ENCODE measurements at regions not wholly inside any gene's neighbourhood (a gene's known extent, or its start where the extent isn't known, plus 50 kb on each side); places are given as distances from the start of the nearest gene placed in this dataset.

DNA sequence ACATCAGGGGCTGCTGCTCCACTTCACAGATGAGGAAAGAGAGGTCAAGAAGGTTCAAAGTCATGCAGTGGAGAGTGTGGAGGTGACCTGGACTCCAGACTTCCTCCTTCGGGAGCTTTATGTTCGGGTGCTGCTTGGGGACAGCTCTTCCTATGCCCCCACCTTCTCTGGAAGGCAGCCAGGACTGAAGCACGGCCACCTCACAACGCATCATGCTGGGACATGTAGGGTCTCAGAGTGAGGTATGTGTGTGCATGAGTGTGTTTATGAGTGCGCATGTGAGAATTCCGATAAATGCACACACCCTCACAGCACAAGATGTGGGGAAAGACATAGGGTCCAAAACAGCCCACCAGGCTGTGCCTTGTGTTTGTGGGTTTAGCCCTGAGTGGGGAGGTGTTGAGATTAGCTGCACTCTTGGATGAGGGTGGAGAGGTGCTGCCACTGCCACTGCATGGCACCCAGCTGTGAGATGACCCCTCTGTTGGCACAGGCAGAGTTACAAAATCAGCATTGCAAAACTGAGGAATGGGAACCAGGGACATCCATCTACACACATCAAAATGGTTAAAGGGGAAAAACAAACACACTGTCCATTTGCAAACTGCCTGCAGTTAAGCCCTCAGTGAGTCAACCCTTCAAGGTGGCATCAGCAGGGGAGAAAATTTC lies 367.4 kb downstream of the SEC14L1 start (continued):
- TF ChIP-seq ZFAT (CRISPR knock-in tag; conservative IDR thresholded peaks at IDR 0.05): no peak
- no peak for TF ChIP-seq HOXA7 (CRISPR knock-in tag; IDR thresholded peaks at IDR 0.05)
- TF ChIP-seq NCOA2 (CRISPR knock-in tag; IDR thresholded peaks at IDR 0.05): peak; percentile 52
- TF ChIP-seq, protein P1, sequence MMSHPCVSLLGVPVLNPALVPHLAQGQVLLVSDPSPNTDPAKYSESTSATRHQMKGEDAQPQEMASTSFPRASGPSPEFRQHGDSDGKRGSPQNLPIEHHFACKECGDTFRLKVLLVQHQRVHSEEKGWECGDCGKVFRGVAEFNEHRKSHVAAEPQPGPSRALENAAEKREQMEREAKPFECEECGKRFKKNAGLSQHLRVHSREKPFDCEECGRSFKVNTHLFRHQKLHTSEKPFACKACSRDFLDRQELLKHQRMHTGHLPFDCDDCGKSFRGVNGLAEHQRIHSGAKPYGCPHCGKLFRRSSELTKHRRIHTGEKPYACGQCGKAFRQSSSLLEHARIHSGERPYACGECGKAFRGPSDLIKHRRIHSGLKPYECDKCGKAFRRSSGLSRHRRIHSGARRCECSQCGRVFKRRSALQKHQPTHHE (CRISPR knock-in tag; IDR thresholded peaks at IDR 0.05; ENCODE audit: borderline replicate concordance): no peak
- TF ChIP-seq FOXP1 (IDR thresholded peaks at IDR 0.05): no peak
- TF ChIP-seq FOXP1 (CRISPR knock-in tag; IDR thresholded peaks at IDR 0.05): no peak
- TF ChIP-seq ZNF354B (CRISPR knock-in tag; IDR thresholded peaks at IDR 0.05): no peak
- TF ChIP-seq CCDC6 (CRISPR knock-in tag; IDR thresholded peaks at IDR 0.05): no peak
- TF ChIP-seq ZNF431 (CRISPR knock-in tag; IDR thresholded peaks at IDR 0.05; ENCODE audit: borderline replicate concordance, low read depth): no peak
- TF ChIP-seq ESRRA (CRISPR knock-in tag; IDR thresholded peaks at IDR 0.05; ENCODE audit: low read depth): no peak
- peak; percentile 67 for TF ChIP-seq ZNF644 (CRISPR knock-in tag; IDR thresholded peaks at IDR 0.05; ENCODE audit: low read depth)
- no peak for TF ChIP-seq ZNF547 (CRISPR knock-in tag; IDR thresholded peaks at IDR 0.05)
- TF ChIP-seq MAF1 (CRISPR knock-in tag; IDR thresholded peaks at IDR 0.05; ENCODE audit: borderline replicate concordance): no peak
- TF ChIP-seq ZNF790 (CRISPR knock-in tag; IDR thresholded peaks at IDR 0.05; ENCODE audit: borderline replicate concordance): no peak
- TF ChIP-seq TP53 (CRISPR knock-in tag; conservative IDR thresholded peaks at IDR 0.05): no peak
- TF ChIP-seq ZNF652 (CRISPR knock-in tag; IDR thresholded peaks at IDR 0.05; ENCODE audit: borderline replicate concordance, low read depth): 0 out of 2 replicates have a peak, but pooled peaks have one; percentile 36
- no peak for TF ChIP-seq KLF11 (CRISPR knock-in tag; IDR thresholded peaks at IDR 0.05)
- TF ChIP-seq CEBPB (IDR thresholded peaks at IDR 0.05; ENCODE audit: borderline replicate concordance, low read depth, low read length): peak; percentile 51; the same call in 1 of the 2 replicates
- TF ChIP-seq, protein P2, sequence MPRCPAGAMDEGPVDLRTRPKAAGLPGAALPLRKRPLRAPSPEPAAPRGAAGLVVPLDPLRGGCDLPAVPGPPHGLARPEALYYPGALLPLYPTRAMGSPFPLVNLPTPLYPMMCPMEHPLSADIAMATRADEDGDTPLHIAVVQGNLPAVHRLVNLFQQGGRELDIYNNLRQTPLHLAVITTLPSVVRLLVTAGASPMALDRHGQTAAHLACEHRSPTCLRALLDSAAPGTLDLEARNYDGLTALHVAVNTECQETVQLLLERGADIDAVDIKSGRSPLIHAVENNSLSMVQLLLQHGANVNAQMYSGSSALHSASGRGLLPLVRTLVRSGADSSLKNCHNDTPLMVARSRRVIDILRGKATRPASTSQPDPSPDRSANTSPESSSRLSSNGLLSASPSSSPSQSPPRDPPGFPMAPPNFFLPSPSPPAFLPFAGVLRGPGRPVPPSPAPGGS (CRISPR knock-in tag; IDR thresholded peaks at IDR 0.05): no peak
- peak; percentile 84 for TF ChIP-seq ZNF629 (CRISPR knock-in tag; conservative IDR thresholded peaks at IDR 0.05)
- TF ChIP-seq, protein P3, sequence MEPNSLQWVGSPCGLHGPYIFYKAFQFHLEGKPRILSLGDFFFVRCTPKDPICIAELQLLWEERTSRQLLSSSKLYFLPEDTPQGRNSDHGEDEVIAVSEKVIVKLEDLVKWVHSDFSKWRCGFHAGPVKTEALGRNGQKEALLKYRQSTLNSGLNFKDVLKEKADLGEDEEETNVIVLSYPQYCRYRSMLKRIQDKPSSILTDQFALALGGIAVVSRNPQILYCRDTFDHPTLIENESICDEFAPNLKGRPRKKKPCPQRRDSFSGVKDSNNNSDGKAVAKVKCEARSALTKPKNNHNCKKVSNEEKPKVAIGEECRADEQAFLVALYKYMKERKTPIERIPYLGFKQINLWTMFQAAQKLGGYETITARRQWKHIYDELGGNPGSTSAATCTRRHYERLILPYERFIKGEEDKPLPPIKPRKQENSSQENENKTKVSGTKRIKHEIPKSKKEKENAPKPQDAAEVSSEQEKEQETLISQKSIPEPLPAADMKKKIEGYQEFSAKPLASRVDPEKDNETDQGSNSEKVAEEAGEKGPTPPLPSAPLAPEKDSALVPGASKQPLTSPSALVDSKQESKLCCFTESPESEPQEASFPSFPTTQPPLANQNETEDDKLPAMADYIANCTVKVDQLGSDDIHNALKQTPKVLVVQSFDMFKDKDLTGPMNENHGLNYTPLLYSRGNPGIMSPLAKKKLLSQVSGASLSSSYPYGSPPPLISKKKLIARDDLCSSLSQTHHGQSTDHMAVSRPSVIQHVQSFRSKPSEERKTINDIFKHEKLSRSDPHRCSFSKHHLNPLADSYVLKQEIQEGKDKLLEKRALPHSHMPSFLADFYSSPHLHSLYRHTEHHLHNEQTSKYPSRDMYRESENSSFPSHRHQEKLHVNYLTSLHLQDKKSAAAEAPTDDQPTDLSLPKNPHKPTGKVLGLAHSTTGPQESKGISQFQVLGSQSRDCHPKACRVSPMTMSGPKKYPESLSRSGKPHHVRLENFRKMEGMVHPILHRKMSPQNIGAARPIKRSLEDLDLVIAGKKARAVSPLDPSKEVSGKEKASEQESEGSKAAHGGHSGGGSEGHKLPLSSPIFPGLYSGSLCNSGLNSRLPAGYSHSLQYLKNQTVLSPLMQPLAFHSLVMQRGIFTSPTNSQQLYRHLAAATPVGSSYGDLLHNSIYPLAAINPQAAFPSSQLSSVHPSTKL (CRISPR knock-in tag; IDR thresholded peaks at IDR 0.05): peak; percentile 70
- TF ChIP-seq MAFK (conservative IDR thresholded peaks at IDR 0.05 in 1 of 2, IDR thresholded peaks at IDR 0.05 in 1 of 2; ENCODE audit: low read length in 2 of 2): no peak
- TF ChIP-seq NFIC (IDR thresholded peaks at IDR 0.05; ENCODE audit: low read length): no peak
- TF ChIP-seq, protein P4, sequence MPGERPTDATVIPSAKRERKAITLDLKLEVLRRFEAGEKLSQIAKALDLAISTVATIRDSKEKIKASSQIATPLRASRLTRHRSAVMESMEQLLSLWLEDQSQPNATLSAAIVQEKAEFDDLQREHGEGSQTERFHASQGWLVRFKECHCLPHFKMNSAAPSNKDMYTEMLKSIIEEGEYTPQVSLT (CRISPR knock-in tag; IDR thresholded peaks at IDR 0.05; ENCODE audit: borderline replicate concordance, low read depth): no peak

All from HepG2 (cell line).